ENCODE measurements at regions not wholly inside any gene's neighbourhood (a gene's known extent, or its start where the extent isn't known, plus 50 kb on each side); places are given as distances from the start of the nearest gene placed in this dataset.
A peak's percentile ranks its signal among the peaks of the same experiment; 100 is the strongest.

DNA sequence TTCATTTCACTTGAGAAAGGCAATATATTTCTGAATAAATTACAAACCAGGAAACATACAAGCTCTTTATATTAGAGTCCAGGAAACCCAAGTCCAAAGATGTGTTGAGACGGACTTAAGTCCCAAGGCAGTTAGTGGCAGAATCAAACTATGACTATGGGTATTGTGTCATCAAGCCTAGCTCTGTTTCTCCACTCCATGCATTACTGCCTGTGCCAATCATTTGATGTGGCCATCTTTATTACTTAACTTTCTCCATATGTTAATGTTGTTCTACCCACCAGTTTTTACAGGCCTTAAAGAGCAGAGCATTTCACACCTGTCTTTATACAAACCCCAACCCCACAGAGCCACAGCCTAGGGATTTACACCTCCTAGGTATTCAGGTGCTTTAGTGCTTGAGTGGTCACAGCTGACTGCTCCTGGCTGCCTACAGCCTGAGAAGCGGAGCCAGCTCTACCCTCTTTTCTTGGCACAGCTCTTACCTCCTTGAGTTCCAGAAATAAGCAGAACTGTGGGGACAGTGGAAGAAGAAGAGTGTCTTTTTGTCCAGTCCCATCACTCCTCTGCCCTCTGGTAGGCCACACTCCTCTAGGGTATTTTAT is 92.1 kb downstream of the DTWD1 start:
- intact Hi-C loops (cut with DNase I): no loop called here
- Histone ChIP-seq H3K27ac (no peak overlapping the region), H3K4me1 (peaks cover 0 to 6% (median 0%) of the 10 kb centered on the region in 4 donors), H3K27me3 (no peaks in the 10 kb centered on the region), H3K9me3 (peaks cover 2 to 12% (median 6%) of the 10 kb centered on the region in 4 donors), H3K36me3 (no peaks in the 10 kb centered on the region), H3K4me3 (no peak overlapping the region)
- 91 to 92% methylated on average over 2 of the region's 2 CpGs for WGBS, 2 donors
- no peak for TF ChIP-seq EP300 (IDR thresholded peaks at IDR 0.05)
- no peak for TF ChIP-seq POLR2AphosphoS5 (IDR thresholded peaks at IDR 0.05)
- TF ChIP-seq, protein P1, sequence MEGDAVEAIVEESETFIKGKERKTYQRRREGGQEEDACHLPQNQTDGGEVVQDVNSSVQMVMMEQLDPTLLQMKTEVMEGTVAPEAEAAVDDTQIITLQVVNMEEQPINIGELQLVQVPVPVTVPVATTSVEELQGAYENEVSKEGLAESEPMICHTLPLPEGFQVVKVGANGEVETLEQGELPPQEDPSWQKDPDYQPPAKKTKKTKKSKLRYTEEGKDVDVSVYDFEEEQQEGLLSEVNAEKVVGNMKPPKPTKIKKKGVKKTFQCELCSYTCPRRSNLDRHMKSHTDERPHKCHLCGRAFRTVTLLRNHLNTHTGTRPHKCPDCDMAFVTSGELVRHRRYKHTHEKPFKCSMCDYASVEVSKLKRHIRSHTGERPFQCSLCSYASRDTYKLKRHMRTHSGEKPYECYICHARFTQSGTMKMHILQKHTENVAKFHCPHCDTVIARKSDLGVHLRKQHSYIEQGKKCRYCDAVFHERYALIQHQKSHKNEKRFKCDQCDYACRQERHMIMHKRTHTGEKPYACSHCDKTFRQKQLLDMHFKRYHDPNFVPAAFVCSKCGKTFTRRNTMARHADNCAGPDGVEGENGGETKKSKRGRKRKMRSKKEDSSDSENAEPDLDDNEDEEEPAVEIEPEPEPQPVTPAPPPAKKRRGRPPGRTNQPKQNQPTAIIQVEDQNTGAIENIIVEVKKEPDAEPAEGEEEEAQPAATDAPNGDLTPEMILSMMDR (IDR thresholded peaks at IDR 0.05): no peak
- TF ChIP-seq POLR2A (IDR thresholded peaks at IDR 0.05): no peak
- no peak for DNase-seq

- peaks cover 0 to 6% (median 0%) of the 10 kb centered on the region in 4 donors for H3K4me1 ChIP-seq
- DNase-seq: no peak
- WGBS, 2 donors: 63 to 91% methylated on average over 1 of the region's 1 CpG
Observed at GRCh38 chr15:49715211-49715610, 94.4 kb downstream of the DTWD1 start.

GRCh38 chr15:49715701-49716100 is 94.9 kb downstream of the DTWD1 start:
- peaks cover 0 to 6% (median 0%) of the 10 kb centered on the region in 4 donors for H3K4me1 ChIP-seq
- 97% methylated on average over 5 of the region's 5 CpGs for WGBS, 2 donors
- intact Hi-C loops (cut with DNase I): no loop called here
- DNase-seq: no peak
- TF ChIP-seq POLR2AphosphoS5 (IDR thresholded peaks at IDR 0.05): no peak
- TF ChIP-seq, protein P1 (IDR thresholded peaks at IDR 0.05): no peak
- no peak for TF ChIP-seq POLR2A (IDR thresholded peaks at IDR 0.05)
- TF ChIP-seq EP300 (IDR thresholded peaks at IDR 0.05): no peak
- no peaks in the 10 kb centered on the region for H3K27me3 ChIP-seq
- no peaks in the 10 kb centered on the region for H3K36me3 ChIP-seq
- H3K9me3 ChIP-seq: peaks cover 0 to under 1% (median under 1%) of the 10 kb centered on the region in 4 donors
- H3K4me3 ChIP-seq: no peak overlapping the region
- no peak overlapping the region for H3K27ac ChIP-seq

More at GRCh38 chr15:49715211-49715610, 94.4 kb downstream of the DTWD1 start:
- H3K27ac ChIP-seq: no peak overlapping the region
- intact Hi-C loops (cut with DNase I): no loop called here
- H3K4me3 ChIP-seq: no peak overlapping the region
- peaks cover 1 to 5% (median 3%) of the 10 kb centered on the region in 4 donors for H3K9me3 ChIP-seq
- TF ChIP-seq EP300 (IDR thresholded peaks at IDR 0.05) (no peak), POLR2AphosphoS5 (IDR thresholded peaks at IDR 0.05) (no peak), POLR2A (IDR thresholded peaks at IDR 0.05) (no peak)
- TF ChIP-seq, protein P1 (IDR thresholded peaks at IDR 0.05): no peak
- H3K36me3 ChIP-seq: no peaks in the 10 kb centered on the region
- H3K27me3 ChIP-seq: no peaks in the 10 kb centered on the region

- Histone ChIP-seq H3K9me3 (no peaks in the 10 kb centered on the region), H3K27me3 (no peaks in the 10 kb centered on the region), H3K4me1 (no peaks in the 10 kb centered on the region), H3K36me3 (no peaks in the 10 kb centered on the region), H3K4me3 (no peak overlapping the region), H3K27ac (peak overlapping the region; percentile 4 to 64 (median 22))
- intact Hi-C loops (cut with DNase I): no loop called here
- WGBS, 2 donors: 53 to 73% methylated on average over 2 of the region's 2 CpGs
- TF ChIP-seq POLR2AphosphoS5 (IDR thresholded peaks at IDR 0.05) (peak in 2 of 4 donors; percentile 10 to 58), EP300 (IDR thresholded peaks at IDR 0.05) (no peak)
- TF ChIP-seq, protein P1 (IDR thresholded peaks at IDR 0.05): no peak
- DNase-seq: no peak
Observed at GRCh38 chr15:49718234-49718633, 97.4 kb downstream of the DTWD1 start.

GRCh38 chr15:49718846-49719245 is 98.0 kb downstream of the DTWD1 start:
- H3K9me3 ChIP-seq: no peaks in the 10 kb centered on the region
- no peak for TF ChIP-seq EP300 (IDR thresholded peaks at IDR 0.05)
- TF ChIP-seq POLR2AphosphoS5 (IDR thresholded peaks at IDR 0.05): no peak
- TF ChIP-seq, protein P1 (IDR thresholded peaks at IDR 0.05): no peak
- TF ChIP-seq POLR2A (IDR thresholded peaks at IDR 0.05): no peak
- no peaks in the 10 kb centered on the region for H3K4me1 ChIP-seq
- no peak overlapping the region for H3K4me3 ChIP-seq
- peak overlapping the region in 3 of 4 donors; percentile 4 to 64 (median 21) for H3K27ac ChIP-seq
- DNase-seq: no peak
- WGBS, 2 donors: 61 to 77% methylated on average over 3 of the region's 3 CpGs
- H3K27me3 ChIP-seq: no peaks in the 10 kb centered on the region
- intact Hi-C loops (cut with DNase I): no loop called here
- no peaks in the 10 kb centered on the region for H3K36me3 ChIP-seq

Data from sigmoid colon (tissue), 6 donors.